ENCODE measurements at regions not wholly inside any gene's neighbourhood (a gene's known extent, or its start where the extent isn't known, plus 50 kb on each side); places are given as distances from the start of the nearest gene placed in this dataset.
"Not testable (repeated sequence)": the region's sequence is repeated elsewhere in the genome, so short reads cannot be mapped to it uniquely, and the experiment has no call there.

GRCh38 chr9:67349424-67349759, 357.0 kb upstream of the SPATA31A3 start:
- TF ChIP-seq CTCF (conservative IDR thresholded peaks at IDR 0.05 in 1 of 2, IDR thresholded peaks at IDR 0.05 in 1 of 2; ENCODE audit: low read depth in 1 of 2, low read length in 2 of 2); EZH2 (IDR thresholded peaks at IDR 0.05; ENCODE audit: low read length, missing control alignments): not testable (repeated sequence)

All from fibroblast of lung (primary cell).